ENCODE measurements at regions not wholly inside any gene's neighbourhood (a gene's known extent, or its start where the extent isn't known, plus 50 kb on each side); places are given as distances from the start of the nearest gene placed in this dataset.

- TF ChIP-seq, protein P1, sequence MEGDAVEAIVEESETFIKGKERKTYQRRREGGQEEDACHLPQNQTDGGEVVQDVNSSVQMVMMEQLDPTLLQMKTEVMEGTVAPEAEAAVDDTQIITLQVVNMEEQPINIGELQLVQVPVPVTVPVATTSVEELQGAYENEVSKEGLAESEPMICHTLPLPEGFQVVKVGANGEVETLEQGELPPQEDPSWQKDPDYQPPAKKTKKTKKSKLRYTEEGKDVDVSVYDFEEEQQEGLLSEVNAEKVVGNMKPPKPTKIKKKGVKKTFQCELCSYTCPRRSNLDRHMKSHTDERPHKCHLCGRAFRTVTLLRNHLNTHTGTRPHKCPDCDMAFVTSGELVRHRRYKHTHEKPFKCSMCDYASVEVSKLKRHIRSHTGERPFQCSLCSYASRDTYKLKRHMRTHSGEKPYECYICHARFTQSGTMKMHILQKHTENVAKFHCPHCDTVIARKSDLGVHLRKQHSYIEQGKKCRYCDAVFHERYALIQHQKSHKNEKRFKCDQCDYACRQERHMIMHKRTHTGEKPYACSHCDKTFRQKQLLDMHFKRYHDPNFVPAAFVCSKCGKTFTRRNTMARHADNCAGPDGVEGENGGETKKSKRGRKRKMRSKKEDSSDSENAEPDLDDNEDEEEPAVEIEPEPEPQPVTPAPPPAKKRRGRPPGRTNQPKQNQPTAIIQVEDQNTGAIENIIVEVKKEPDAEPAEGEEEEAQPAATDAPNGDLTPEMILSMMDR (IDR thresholded peaks at IDR 0.05; ENCODE audit: borderline replicate concordance, extremely low read depth, low read length, poor library complexity, severe bottlenecking): no peak
- TF ChIP-seq EZH2 (IDR thresholded peaks at IDR 0.05; ENCODE audit: borderline replicate concordance, low read depth, low read length, severe bottlenecking): no peak
Measured at GRCh38 chr7:84302949-84303348, 108.4 kb upstream of the SEMA3A start.

Data from DND-41 (cell line).